Hematopoietic multipotent progenitor cell treated with erythropoietin and hydrocortisone succinate and interleukin-3 and kit ligand, for 4 days (in vitro differentiated cells): ENCODE measurements at regions not wholly inside any gene's neighbourhood (a gene's known extent, or its start where the extent isn't known, plus 50 kb on each side); places are given as distances from the start of the nearest gene placed in this dataset.

ENCODE experiments used
- DNase-seq: peaks from one replicate; pipeline ENCODE4 v3.0.0-alpha.2; 2015

DNA sequence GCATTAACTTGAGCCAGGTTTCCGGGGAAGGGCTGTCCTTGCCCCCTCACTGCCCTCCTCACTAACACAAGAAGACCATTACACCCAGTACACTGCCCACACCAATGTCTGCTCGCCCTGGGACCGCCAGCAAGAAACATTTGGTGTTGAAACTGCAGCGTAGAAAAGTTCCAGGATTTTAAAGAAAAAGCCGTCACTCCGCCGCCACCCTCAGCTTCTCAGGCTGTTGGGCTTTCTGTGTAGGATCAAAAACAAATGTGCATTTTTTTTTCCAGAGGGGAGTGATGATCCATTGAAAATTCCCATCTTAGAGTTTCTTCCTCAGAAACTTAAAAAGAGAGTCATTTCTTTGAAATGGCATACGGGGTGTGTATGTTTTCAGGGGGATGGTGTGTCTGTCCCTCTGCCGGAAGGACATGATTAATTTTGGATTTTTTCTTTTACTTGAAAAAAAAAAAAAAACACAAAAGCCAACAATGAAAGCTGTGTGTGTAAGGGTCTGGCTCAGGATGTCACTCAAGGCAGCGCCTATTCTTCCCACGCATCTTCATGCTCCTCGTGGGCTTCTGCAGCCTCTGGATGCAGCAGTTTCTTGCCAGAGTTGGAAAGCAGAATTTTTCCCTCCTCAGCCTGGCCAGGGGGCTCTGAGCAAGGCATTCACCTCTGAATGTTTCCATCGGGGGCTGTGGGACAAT is 184.9 kb downstream of the GLI2 start:
- no peak for DNase-seq

DNA sequence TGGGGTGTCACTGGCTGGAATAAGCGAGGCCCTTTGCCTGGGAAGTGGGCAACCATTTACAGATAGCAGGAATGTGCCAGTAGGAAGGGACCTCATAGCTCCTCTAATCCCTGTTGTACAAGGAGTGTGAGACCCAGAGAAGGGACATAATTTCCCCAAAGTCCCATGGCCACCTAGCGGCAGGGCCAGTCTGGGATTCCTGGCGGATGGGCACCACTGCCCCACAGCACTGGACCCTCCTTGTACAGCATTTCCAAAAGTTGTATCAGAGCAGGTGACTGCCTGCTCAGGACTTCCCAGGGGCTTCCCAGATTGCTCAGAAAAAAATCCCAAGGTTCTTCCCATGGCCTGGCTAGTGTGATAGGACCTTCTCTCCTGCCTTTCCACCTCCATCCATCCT is 185.8 kb downstream of the GLI2 start:
- DNase-seq, result no peak

DNA sequence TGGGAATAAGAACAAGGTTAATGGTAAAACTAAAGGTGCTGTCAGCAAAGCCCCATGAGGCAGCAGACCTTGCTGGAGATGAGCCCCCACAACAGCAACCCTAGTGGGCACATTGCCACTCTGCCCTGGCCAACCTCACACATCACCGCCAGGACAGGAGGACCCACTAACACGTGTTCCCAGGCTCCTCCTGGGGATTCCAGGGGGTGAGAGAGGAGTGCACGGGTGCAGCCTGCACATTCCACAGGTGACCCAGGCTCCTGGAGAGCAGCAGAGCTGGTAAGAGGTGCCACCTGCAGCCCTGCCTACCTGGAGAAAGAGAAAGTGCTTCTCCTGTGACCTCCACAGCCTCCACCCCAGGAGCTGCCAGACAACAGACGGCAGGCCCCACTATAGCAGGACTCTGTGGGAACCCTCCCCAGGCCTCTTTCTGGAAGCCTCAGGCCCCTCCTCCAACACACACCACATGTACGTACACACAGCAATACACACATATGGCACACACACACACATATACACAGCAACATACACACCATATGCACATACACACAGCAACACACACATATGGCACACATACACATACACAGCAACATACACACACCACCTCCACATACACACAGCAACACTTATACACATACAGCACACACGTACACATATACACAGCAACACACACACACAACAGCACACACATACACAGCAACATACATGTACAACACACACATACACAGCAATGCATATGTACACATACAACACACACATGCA is 187.1 kb downstream of the GLI2 start:
- DNase-seq, result no peak

DNA sequence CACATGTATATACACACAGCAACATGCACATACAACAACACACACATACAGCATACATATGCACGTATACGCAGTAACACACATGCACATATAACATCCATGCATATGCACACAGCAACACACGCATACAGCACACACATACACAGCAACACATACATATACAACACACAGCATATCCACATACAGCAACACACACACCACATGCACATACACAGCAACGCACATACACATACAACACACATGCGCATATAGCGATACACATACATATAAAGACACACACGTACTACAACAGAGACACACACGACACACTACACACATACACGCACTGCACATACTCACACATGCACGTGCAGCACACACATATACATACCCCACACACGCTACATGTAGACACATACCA is 187.8 kb downstream of the GLI2 start:
- DNase-seq, result no peak

DNA sequence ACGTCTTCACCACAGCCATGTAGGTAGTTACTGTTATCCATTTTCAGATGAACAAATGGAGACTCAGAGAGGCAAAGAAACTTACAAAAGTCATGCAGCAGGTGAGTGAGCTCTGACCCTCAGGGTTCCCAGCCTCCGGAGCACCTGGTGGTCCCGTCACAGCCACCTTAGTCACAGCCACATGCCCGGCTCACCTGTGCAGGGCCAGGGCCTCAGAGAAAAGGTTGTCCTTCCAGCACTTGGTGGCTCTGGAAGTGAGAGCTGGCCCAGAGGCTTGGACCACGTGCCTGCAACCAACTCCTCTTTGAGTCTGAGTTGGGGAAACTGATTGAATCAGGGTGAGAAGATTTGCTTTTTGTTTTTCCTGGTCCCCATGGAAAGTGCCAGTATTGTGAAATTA is 189.3 kb downstream of the GLI2 start:
- no peak for DNase-seq

DNA sequence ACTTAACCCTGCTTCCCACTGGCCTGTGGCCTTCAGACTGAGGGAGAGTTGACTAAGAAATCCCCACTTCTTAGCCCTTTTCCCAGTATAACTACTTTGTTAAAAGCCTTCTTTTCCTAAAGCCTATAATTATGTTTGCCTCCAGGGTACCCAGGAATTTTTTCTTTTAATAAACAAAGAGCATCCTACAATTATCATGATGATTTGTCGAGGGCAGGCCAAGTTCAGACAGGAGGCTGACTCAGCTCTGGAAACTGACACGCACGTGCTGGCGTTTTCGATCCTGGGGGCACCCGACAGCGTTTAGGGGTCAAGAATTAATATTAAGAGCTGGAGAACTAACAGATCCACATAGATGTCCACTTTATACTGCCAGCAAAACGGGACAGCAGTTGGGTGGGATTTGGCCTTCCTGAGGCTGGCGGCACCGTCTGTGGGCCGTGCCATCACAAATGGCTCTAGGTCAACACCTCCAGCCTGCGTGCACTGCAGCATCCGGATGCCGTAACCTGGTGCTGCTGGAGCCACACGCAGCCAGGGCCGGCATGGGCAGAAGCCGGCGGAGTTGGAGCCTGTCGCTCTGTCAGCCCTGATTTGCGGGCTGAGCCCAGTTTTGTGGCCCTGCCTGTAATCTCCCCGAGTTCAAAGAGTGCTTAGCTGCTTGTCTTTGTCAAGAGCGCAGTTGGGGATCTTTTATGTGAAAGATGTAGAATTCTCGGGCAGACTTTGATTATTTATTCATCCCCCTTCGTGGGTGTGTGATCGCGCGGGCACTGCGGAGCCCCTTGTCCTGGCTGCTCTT is 191.0 kb downstream of the GLI2 start:
- no peak for DNase-seq

DNA sequence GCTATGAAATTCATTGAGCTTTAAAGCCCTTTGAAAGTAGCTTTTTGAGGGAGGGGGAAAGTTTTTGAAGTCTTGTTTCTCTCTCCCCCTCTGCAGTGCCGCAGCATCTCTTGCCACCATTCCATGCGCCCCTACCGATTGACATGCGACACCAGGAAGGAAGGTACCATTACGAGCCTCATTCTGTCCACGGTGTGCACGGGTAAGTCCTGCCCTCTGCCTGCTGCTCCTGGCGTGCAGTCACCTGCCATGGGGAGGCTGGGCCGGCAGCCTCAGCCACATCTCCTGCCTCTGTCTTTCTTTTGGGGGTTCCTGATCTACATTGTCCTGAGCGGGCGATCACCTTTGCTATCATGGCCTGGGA is 191.6 kb downstream of the GLI2 start:
- DNase-seq, result no peak

DNA sequence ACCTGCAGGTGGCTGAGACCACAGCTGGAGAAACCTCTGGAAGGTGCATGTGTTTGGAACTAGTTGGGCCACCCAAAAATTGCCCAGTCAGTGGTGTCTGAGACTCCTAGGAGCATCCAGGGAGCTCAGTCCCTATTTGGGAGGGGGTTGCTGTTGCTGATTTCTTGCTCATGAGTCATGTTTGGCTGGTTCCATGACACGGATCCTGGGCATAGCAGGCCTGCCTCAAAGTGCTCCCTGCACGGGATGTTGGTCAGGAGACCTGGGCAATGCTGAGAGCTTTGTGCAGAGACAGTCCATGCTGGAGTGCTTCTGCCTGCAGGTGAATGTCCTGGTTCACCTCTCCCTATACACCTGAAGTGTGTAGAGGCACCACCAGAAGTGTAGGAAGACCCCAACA is 194.2 kb downstream of the GLI2 start:
- no peak for DNase-seq

DNA sequence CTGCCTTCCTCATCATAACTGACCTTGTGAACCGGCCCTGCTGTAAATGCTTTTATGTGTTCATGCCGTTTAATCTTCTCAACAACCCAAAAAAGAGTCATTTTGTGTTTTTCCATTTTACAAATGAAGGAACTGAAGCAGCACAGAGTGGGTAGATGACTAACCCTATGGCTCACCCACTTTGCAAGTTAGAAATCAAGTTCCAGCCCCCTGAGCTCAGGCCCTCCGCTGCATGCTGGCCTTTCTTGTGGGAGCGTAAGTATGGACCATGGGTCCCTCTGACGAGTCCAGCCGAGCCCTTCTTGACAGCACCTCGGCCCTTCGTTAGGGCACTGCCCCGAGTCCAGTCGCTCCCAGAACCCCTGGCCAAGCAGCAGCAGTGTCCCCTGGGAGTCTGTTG is 194.6 kb downstream of the GLI2 start:
- DNase-seq, result no peak

DNA sequence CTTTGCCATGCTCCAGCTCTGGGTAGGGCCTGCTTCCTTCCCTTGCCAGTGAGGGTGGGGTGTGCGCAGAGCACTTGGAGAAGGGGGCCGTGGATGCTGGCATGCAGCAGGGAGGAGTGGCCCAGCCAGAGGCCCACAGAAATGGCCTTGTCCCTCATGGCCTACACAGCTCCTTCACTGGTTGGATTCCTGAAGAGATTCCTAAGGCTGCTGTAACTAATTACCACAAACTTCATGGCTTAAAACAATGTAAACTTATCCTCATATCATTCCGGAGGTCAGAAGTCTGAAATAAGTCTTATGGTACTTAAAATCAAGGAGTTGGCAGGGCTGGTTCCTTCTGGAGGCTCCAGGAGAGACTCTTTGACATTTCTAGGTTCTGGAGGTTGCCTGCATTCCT is 195.2 kb downstream of the GLI2 start:
- no peak for DNase-seq

DNA sequence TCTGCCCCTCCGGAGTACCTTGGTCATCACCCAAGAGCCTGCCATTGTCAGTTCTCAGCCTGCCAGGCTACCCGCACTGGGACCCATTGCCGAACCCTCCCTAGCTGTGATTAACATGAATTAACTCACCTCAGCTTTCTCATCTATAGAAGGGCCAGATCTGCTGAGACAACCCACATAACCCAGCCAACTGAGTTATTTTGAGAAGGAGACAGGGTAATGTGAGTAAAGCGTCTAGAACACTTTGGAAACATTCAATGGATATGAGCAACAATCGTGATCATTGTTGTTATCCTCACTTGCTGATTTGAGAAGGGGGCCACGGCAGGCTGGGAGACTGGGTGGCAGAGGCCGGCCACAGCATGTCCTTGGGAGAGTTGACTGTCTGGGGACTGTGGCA is 196.8 kb downstream of the GLI2 start:
- DNase-seq, result no peak

DNA sequence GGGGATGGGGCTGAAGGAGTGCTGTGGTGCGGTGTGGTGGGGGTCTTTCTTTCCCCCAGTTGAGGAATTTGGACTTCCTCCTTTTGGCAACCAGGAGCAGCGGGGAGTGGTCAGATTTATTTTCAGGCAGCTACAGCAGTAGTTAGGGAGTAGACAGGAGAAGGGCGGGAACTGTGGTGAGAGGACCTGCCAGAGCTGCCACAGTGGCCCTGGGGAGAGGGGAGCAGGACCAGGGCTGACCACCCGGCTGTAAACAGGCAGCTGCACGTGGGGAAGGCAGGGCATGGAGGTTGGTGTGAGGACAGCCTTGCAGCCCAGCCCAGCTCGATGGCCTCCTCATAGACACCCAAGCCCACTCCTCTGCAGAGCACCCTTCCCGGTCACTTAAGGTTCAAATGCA is 197.2 kb downstream of the GLI2 start:
- DNase-seq, result no peak

DNA sequence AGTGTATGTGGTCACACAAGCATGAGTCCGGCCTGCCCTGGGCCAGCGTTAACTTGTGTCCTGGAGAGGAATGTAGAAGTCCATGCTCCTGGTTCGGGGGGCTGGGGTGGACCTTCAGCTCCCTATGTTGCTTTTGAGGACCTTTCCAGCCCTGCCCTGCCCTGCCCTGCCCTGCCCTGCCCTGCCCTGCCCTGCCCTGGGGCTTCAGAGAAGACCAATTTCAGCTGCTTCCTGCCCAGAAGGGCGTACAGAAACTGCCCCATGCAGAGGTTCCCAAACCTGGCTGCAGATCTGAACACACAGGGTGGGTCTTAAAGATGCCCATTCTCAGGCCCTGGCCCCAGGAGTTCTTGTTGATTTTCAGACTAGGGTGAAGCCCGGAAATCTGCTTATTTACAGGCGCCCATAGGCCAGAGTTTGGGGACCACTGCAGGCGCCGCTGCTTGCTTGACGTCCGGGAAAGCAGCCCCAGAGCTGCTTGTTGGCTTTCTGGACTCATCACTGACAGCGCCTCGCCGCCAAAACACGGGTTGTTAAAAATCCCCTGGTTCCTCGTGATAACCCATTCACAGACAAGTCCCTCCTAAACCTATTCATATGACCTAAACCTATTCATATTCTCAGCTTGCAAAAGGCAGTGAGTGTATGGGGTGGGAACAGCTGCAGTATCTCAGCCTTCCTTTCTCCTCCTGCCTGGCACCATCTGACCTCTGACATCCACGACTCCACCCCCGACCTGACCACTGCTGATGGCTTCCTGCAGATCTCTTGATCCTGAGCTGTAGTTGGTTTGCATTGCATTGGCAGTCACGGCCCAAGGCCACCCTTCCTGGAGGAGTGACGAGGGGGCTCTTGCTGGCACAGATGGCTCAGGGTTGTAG is 198.3 kb downstream of the GLI2 start:
- no peak for DNase-seq

DNA sequence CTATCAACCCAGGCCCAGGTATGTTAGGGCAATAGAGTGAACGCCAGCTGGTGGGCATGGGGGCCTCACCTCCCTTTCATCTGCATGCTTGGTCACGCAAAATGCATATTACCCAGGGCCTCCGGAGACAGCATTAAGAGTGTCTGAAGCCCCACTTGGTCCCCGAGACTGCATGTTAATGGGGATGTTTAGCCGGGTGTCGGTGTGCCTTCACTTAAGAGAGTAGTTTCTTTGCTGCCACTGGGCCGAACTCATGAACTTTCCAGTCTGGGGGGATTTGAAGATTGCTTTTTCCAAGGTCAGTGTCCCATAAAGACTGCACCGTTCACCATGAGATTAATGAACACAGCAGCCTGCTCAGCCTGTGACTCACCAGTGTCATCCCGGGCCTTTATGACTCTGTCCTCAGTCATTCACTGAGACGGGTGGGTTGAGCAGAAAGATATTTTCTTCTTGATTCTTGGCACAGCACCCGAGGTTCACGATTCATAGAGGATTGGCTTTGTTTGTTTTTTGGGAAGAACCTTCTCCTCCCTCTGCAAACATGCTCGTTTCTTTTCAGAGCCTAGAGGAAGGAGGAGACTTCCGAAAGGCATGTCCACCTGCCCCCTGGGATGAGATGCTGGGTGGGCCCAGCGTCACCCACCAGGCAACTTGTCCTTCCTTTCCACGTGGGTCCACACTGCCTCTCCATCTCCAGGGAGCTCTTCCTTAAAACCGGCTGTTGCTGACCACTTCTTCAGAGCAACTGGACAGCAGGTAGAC is 199.1 kb downstream of the GLI2 start:
- DNase-seq, result no peak

DNA sequence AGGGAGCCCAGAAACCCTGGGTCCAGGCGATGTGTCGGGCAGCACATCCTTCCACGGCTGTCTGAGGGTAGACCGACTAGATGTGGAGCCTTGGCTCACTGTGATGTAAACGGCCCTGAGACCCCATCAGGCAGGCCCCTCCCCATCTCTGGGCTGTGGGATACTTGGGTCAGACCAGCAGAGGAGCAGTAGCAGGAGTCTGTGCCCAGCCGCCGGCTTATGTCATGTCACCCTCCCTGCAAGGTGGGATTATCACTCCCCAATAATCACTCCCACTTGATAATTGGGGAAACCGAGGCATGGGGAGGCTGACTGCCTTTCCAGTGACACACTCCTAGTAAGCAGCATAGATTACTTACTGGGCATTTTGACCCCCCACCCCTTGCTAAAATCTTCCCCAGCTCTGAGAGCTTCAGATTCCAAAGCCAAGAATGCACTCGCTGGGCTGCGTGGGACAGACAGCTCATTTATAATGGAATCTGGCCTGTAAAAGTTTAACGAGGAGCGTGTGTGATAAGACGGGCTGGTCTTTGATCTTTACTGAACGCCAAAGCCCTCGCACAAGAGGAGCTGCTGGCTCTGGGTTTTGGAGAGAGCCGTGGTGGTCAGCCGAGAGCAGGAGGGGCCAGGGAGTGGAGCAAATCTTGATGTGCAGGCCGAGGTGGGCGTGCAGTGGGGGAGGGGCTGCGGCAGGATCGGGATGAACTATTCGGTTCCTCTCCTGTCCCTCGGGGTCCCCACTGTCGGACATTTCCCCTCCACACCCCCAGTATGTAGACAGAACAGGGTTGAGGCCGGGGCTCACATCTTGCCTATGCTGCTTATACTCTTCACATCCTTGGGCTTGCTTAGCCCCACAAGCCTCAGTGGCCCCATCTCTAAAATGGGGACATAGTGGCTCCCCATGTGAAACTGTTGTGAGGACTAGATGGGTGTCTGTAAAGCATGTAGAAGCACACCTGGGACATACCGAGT is 200.0 kb downstream of the GLI2 start:
- no peak for DNase-seq

DNA sequence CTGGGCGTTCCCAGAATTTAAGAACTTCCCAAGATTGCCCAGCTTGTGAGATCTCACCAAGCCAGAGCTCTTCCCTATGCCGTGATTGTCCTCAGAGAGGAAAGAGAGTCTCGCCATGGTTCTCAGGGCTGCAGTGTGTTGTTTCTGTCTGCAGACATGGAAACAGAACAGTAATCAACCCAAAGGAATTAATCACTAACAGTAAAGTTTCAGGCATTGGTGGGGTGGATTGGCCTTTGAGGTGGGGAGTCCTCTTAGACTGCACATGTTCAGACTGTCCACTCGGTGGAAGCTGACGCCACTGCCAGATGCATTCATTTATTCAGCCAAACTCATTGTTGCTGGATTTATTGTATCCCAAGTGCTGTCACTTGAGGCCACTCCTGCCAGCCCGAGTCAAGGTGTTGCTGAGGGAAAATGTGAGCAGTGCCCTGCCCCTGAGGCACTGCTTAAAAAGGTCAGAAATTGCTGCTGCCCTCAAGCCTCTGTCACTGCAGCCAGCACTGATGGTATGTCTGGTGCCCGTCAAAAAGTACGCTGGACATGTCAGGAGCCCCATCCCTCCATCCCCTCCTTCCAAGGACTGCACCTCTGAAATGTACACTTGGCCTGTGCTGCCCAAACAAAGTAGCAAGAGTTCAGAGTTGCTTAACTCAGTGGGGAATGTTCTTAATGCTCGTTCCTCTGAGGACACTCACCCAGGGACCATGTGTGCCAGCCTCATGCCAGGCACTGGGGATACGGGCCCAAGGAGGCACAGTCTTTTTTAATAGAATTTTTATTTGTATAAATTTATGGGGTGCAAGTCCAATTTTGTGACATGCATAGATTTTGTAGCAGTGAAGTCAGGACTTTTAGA is 201.0 kb downstream of the GLI2 start:
- no peak for DNase-seq

DNA sequence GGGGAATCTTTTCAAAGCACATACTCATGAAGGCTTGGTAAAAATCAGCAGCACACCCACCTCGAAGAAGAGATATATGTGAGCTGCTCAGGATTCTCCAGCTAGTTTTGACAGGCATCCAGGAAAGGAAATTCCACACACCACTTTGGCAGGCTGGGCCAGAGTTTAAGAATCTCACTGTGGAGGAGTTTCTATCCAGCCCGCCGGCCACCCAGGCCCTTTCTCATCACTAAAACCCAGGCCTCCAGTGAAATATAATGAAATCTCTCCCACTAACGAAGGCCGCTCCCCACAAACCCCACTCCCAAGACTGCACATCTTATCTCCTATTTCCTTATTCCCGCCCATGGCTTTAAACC is 202.0 kb downstream of the GLI2 start:
- DNase-seq, result no peak

DNA sequence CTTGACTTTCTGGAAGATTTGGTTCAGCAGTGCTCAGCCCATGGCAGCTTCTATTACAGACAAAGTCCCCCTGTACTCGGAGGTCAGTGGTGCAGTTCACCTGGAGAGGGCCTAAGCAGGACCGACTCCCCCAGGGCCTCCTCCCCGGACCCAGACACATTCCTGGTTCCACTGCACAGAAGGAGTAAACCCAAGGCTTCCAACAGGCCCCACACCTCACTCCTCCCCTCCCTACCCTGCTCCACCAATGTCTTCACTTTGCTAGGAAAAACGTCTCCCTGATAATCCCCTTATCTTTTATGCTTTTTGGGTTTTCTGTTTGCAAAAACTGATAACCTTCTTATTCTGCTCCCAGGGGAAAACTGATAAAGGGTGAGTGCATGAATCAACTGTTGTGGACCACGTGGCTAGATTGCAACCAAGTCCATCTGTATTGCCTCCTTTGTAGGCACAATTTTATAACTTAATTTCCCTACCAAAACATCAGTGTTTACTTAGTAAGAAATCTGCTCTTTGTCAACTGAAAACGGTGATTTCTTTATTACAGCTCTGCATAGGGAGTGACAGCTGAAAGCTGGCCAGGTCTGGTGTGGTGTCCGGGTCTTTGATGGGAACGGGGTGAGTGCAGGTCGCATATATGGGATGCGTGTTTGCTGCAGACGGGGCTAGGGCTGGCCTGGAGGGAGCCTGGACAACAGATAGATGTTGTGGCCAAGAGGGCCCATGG is 202.5 kb downstream of the GLI2 start:
- DNase-seq, result peak; percentile 36

DNA sequence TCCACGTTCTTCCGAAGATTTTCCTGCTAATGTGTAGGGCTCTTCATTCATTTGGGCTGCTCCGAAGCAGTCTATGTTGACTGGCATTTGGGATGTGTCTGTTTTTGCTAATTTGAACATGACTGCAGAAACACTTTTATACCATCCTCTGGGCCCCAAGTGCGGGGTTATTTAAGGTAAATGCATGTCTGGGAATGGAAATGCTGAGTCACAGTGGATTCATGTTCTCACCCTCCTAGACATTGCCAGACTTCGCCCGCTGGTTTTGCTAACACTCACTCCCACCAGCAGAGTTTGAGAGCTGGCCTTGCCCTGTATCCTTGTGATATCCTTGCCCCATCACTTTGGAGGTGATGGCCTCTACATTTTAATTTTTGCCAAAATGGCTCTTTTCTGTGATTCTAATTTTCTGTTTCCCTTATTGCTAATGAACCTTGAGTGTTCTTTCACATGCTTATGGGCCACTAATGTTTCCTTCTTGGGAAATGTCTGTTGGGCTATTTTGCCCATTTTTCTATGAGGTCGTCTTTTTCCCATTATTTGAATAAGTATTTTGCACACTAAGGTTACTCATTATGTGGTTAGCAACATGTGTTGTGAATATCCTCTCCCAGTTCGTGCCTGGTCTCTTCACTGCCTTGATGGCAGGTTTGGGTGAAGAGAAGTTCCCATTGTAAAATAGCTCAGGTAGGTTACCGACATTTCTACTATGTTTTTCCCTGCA is 204.1 kb downstream of the GLI2 start:
- DNase-seq, result peak; percentile 71
